GM12878 (cell line): ENCODE measurements at regions not wholly inside any gene's neighbourhood (a gene's known extent, or its start where the extent isn't known, plus 50 kb on each side); places are given as distances from the start of the nearest gene placed in this dataset.

Experiments used
- ATF3 ChIP-seq: IDR thresholded peaks from 2 replicates; pipeline ENCODE4 v1.6.1; 2011; ENCODE audit warnings: low read depth, mild to moderate bottlenecking, low read length, moderate library complexity, borderline replicate concordance; ENCODE audit errors: extremely low read depth
- ATF7 ChIP-seq: fragments of 450-650 bp; IDR thresholded peaks from 2 replicates; pipeline ENCODE4 v1.6.1; 2016; ENCODE audit warnings: low read depth, mild to moderate bottlenecking
- CTCF ChIP-seq, 3 experiments: IDR thresholded peaks in 2 of 3; conservative IDR thresholded peaks in 1 of 3; 2 replicates each; pipeline ENCODE4 v1.5.1; 2011; ENCODE audit warnings: low read depth in 3 of 3, low read length in 3 of 3, mild to moderate bottlenecking in 3 of 3, control low read depth in 2 of 3, moderate library complexity in 2 of 3, inconsistent platforms in 1 of 3, mixed read lengths in 1 of 3; ENCODE audit not compliant: control insufficient read depth in 2 of 3, insufficient read depth in 1 of 3; ENCODE audit errors: extremely low read depth in 1 of 3
- EZH2 ChIP-seq: IDR thresholded peaks from 2 replicates; pipeline ENCODE4 v1.6.1; 2012; ENCODE audit warnings: low read depth, mild to moderate bottlenecking, control low read depth, inconsistent platforms, low read length, borderline replicate concordance; ENCODE audit not compliant: control insufficient read depth
- FOS ChIP-seq: IDR thresholded peaks from 3 replicates; pipeline ENCODE4 v1.6.1; 2011; ENCODE audit warnings: borderline replicate concordance; ENCODE audit not compliant: insufficient read length; ENCODE audit errors: extremely low read depth
- GABPA ChIP-seq: IDR thresholded peaks from 2 replicates; pipeline ENCODE4 v1.6.1; 2014; ENCODE audit warnings: antibody characterized with exemption, low read depth, mild to moderate bottlenecking, inconsistent platforms
- HDAC6 ChIP-seq: fragments of 200-600 bp; sonication (generic); IDR thresholded peaks from one replicate; pipeline ENCODE4 v1.8.0; 2017; ENCODE audit warnings: antibody characterized with exemption; ENCODE audit not compliant: unreplicated experiment
- PKNOX1 ChIP-seq: fragments of 450-650 bp; IDR thresholded peaks from 2 replicates; pipeline ENCODE4 v1.6.1; 2016; ENCODE audit warnings: mild to moderate bottlenecking
- STAT3 ChIP-seq: IDR thresholded peaks from 2 replicates; pipeline ENCODE4 v1.6.1; 2011; ENCODE audit warnings: low read depth, low read length, improper control_type of control experiment
- USF2 ChIP-seq: IDR thresholded peaks from 2 replicates; pipeline ENCODE4 v1.6.1; 2011; ENCODE audit warnings: low read depth, low read length, improper control_type of control experiment, borderline replicate concordance
- YY1 ChIP-seq: IDR thresholded peaks from 2 replicates; pipeline ENCODE4 v1.6.1; 2011; ENCODE audit warnings: low read depth, mild to moderate bottlenecking, low read length
- ZNF687 ChIP-seq: fragments of 450-650 bp; IDR thresholded peaks from 2 replicates; pipeline ENCODE4 v1.6.1; 2017; ENCODE audit warnings: mild to moderate bottlenecking, moderate library complexity

- TF ChIP-seq PKNOX1, result no peak
- no peak for TF ChIP-seq CTCF (IDR thresholded peaks at IDR 0.05 in 2 of 3, conservative IDR thresholded peaks at IDR 0.05 in 1 of 3; ENCODE audit: control insufficient read depth in 2 of 3, extremely low read depth in 1 of 3, insufficient read depth in 1 of 3, low read depth in 3 of 3, low read length in 3 of 3)
- no peak for TF ChIP-seq USF2
- no peak for TF ChIP-seq FOS
- no peak for TF ChIP-seq ZNF687
- no peak for TF ChIP-seq EZH2
- TF ChIP-seq YY1, result no peak
- no peak for TF ChIP-seq ATF7
- no peak for TF ChIP-seq HDAC6
- no peak for TF ChIP-seq ATF3
- no peak for TF ChIP-seq STAT3
- TF ChIP-seq GABPA, result no peak
Measured at GRCh38 chr3:81087607-81088006, 673.8 kb downstream of the GBE1 start.
